IPS-20b (cell line): ENCODE measurements at regions not wholly inside any gene's neighbourhood (a gene's known extent, or its start where the extent isn't known, plus 50 kb on each side); places are given as distances from the start of the nearest gene placed in this dataset.

ENCODE experiments used
- H3K27ac ChIP-seq: one replicate; pipeline ENCODE4 v1.5.1; 2013; ENCODE audit warnings: low read length
- H3K27me3 ChIP-seq: 2 replicates; pipeline ENCODE4 v1.6.1; 2013; ENCODE audit warnings: mild to moderate bottlenecking, low read length, inconsistent platforms; ENCODE audit not compliant: insufficient read depth
- H3K36me3 ChIP-seq: 2 replicates; pipeline ENCODE4 v1.6.1; 2013; ENCODE audit warnings: low read depth, mild to moderate bottlenecking, inconsistent platforms, low read length, moderate library complexity; ENCODE audit not compliant: insufficient read depth
- H3K4me1 ChIP-seq: 2 replicates; pipeline ENCODE4 v1.6.1; 2013; ENCODE audit warnings: mild to moderate bottlenecking, control low read depth, inconsistent platforms, low read length, moderate library complexity; ENCODE audit not compliant: insufficient read depth
- H3K4me3 ChIP-seq: 2 replicates; pipeline ENCODE4 v1.5.1; 2013; ENCODE audit warnings: mild to moderate bottlenecking, low read length, inconsistent platforms
- H3K9ac ChIP-seq: 2 replicates; pipeline ENCODE4 v1.6.1; 2013; ENCODE audit warnings: low read depth, mild to moderate bottlenecking, inconsistent platforms, low read length, moderate library complexity
- H3K9me3 ChIP-seq: 2 replicates; pipeline ENCODE4 v1.6.1; 2013; ENCODE audit warnings: mild to moderate bottlenecking, low read depth, low read length, inconsistent platforms; ENCODE audit not compliant: insufficient read depth

DNA sequence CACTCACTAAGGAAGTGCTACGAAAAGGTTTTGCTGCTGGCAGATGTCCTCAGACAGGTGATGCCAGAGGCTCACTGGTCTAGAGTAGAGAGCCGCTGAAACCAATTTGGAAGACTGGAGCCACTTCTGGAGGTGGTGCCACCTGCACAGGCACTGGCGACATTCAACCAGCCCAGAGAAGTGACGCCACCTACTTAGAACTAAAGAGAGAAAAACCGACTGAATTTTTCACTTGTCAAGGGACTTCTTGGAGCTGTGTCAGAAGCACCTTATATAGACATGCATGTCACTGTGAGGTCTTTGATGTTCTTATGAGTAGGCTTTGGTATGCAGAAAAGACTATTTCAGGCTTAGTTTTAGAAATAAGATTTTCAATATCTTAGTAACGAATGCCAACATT lies 71.4 kb downstream of the BOD1L2 start:
- Histone ChIP-seq H3K36me3 (no peaks in the 10 kb centered on the region), H3K9ac (no peak overlapping the region), H3K4me3 (no peak overlapping the region), H3K27ac (no peak overlapping the region), H3K27me3 (no peaks in the 10 kb centered on the region), H3K9me3 (no peaks in the 10 kb centered on the region), H3K4me1 (peaks cover 16% of the 10 kb centered on the region)

GRCh38 chr18:57219964-57220363 lies 73.1 kb downstream of the BOD1L2 start:
- H3K4me1 ChIP-seq: peaks cover 13% of the 10 kb centered on the region
- H3K9ac ChIP-seq: no peak overlapping the region
- no peaks in the 10 kb centered on the region for H3K27me3 ChIP-seq
- no peak overlapping the region for H3K27ac ChIP-seq
- no peak overlapping the region for H3K4me3 ChIP-seq
- H3K36me3 ChIP-seq: no peaks in the 10 kb centered on the region
- H3K9me3 ChIP-seq: no peaks in the 10 kb centered on the region

- no peaks in the 10 kb centered on the region for H3K27me3 ChIP-seq
- H3K4me3 ChIP-seq: peak overlapping the region; percentile 9; the same call in 1 of the 2 replicates
- no peaks in the 10 kb centered on the region for H3K36me3 ChIP-seq
- H3K9me3 ChIP-seq: no peaks in the 10 kb centered on the region
- no peak overlapping the region for H3K27ac ChIP-seq
- H3K4me1 ChIP-seq: peaks cover 13% of the 10 kb centered on the region
- H3K9ac ChIP-seq: no peak overlapping the region
These were observed 73.6 kb downstream of the BOD1L2 start for GRCh38 chr18:57220480-57220879.

GRCh38 chr18:57220930-57221483 lies 74.1 kb downstream of the BOD1L2 start:
- Histone ChIP-seq H3K9me3 (no peaks in the 10 kb centered on the region), H3K27ac (no peak overlapping the region), H3K4me1 (peaks cover 13% of the 10 kb centered on the region), H3K9ac (no peak overlapping the region), H3K27me3 (no peaks in the 10 kb centered on the region), H3K36me3 (no peaks in the 10 kb centered on the region), H3K4me3 (peak overlapping the region; percentile 9; the same call in 1 of the 2 replicates)

DNA sequence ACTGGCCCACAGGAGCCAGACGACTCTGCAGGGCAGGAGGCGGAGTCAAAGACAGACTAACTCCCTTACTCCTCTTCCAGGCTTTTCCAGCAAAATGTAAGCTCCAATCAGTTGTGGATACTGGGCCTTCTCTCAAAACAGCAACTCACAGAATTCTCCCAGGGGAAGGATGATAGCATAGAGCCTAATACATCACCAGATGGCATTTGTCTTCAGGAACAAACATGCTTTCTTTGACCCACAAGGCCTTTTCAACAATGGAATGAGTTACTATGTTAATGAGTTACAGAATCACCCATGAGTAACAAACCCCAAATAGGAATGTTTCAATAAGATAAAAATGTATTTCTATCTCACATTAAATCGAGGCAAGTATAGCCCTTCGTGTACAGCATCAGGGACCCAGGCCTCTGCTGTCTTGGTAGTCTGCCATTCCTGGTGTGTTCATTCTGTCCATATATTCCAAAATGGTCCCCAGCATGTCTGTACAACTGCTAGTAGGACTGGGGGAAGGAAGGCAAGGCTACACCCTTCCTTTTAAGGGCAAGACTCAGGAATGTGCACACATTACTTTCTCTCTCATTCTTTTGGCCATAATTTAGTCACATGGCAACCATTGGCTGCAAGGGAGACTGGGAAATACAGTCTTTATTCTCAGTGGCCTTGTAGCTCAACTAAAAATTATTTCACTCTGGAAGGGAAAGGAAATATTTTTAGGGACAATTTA lies 76.4 kb downstream of the BOD1L2 start:
- Histone ChIP-seq H3K9ac (no peak overlapping the region), H3K4me1 (peaks cover 13% of the 10 kb centered on the region), H3K36me3 (no peaks in the 10 kb centered on the region), H3K9me3 (no peaks in the 10 kb centered on the region), H3K4me3 (no peak overlapping the region), H3K27me3 (no peaks in the 10 kb centered on the region), H3K27ac (no peak overlapping the region)

DNA sequence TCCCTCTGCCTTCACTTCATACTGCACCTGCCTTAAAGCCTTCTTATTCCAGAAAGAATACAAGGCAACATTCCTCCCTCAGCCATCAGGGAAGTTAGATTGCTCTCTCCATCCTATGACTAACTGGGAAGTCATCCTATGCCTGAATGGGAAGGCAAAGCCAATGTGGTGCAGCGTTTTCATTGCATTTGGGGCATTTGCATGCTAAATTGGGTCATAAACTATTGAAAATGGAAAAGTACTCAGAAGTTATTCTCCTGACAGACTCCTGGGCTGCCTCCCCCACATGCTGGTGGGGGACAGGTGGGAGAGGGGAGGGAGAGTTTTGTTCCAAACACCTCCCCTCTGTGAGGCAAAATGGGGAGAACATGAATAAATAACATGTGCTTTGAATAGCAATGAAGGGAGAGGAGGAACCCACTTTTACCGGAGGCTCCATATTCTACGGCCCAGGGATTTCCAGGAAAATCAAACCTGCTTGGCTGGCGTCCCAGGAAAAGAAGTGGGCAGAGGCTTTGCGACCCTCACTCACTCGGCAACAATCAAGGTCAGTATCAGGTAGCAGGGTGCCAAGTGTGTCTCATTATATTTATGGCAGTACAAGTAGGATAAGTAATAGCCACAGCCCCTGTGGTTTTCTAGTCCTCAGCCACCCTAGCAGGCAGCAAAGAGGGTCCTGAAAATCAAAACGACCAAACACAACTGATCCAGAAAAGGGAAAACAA lies 84.1 kb downstream of the BOD1L2 start:
- Histone ChIP-seq H3K9ac (no peak overlapping the region), H3K4me1 (peaks cover 7% of the 10 kb centered on the region; the same call in 1 of the 2 replicates), H3K4me3 (no peak overlapping the region), H3K27me3 (no peaks in the 10 kb centered on the region), H3K36me3 (no peaks in the 10 kb centered on the region), H3K9me3 (no peaks in the 10 kb centered on the region), H3K27ac (no peak overlapping the region)

- no peaks in the 10 kb centered on the region for H3K9me3 ChIP-seq
- H3K36me3 ChIP-seq: no peaks in the 10 kb centered on the region
- H3K4me3 ChIP-seq: no peak overlapping the region
- H3K9ac ChIP-seq: no peak overlapping the region
- no peak overlapping the region for H3K27ac ChIP-seq
- no peaks in the 10 kb centered on the region for H3K27me3 ChIP-seq
- H3K4me1 ChIP-seq: peaks cover 7% of the 10 kb centered on the region; the same call in 1 of the 2 replicates
These were observed 85.0 kb downstream of the BOD1L2 start for GRCh38 chr18:57231864-57232263.

- no peak overlapping the region for H3K9ac ChIP-seq
- H3K27me3 ChIP-seq: no peaks in the 10 kb centered on the region
- H3K36me3 ChIP-seq: no peaks in the 10 kb centered on the region
- peaks cover 7% of the 10 kb centered on the region; the same call in 1 of the 2 replicates for H3K4me1 ChIP-seq
- H3K4me3 ChIP-seq: no peak overlapping the region
- no peak overlapping the region for H3K27ac ChIP-seq
- H3K9me3 ChIP-seq: no peaks in the 10 kb centered on the region
These were observed 87.5 kb downstream of the BOD1L2 start for GRCh38 chr18:57234346-57234745.

DNA sequence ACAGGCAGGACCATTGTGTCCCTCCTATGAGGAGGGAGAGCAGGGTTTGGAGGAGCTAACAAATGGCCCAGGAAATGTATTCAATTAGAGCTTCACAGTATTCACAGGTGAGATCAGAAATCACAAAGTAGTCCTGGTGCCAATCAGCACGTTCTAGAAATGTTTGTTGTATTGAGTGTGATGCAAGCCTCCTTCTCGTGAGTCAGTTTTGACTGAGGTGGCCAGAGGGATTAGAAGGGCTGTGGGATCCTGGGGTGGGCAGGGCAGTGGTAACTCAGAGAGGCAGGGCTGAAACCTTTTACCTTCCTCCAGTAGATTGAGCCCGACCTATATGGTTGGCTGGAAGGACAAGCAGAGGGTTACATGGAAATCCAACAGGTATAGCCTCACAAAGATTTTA lies 95.0 kb downstream of the BOD1L2 start:
- Histone ChIP-seq H3K4me3 (no peak overlapping the region), H3K9ac (no peak overlapping the region), H3K27me3 (no peaks in the 10 kb centered on the region; the same call in 1 of the 2 replicates), H3K27ac (no peak overlapping the region), H3K36me3 (no peaks in the 10 kb centered on the region), H3K9me3 (no peaks in the 10 kb centered on the region), H3K4me1 (no peaks in the 10 kb centered on the region)

- Histone ChIP-seq H3K27me3 (no peaks in the 10 kb centered on the region; the same call in 1 of the 2 replicates), H3K9ac (no peak overlapping the region), H3K36me3 (no peaks in the 10 kb centered on the region), H3K27ac (no peak overlapping the region), H3K9me3 (no peaks in the 10 kb centered on the region), H3K4me3 (no peak overlapping the region), H3K4me1 (no peaks in the 10 kb centered on the region)
These were observed 95.4 kb downstream of the BOD1L2 start for GRCh38 chr18:57242285-57242684.

DNA sequence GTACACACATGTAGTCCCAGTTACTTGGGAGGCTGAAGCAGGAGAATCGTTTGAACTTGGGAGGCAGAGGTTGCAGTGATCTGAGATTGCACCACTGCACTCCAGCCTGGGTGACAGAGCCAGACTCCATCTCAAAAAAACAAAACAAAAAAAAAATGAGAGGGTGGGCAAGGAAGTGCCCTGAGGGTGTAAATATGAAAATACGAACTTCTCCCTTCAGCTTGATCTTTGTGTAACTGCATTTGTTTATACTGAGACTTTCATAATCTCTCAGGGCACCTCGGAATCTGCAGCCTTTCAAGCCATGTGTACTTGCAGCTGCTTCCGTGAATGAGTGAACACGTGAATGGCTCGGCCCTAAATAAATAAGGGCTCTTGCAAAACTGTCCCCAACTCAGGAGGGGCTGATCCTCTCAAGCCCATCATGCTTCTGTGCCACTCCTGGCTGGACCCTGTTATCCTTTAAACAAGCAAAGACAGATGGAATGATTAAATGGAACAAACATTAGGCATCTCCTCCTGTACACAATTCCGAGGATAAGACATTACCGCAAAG lies 96.8 kb downstream of the BOD1L2 start:
- no peak overlapping the region for H3K27ac ChIP-seq
- H3K27me3 ChIP-seq: no peaks in the 10 kb centered on the region; the same call in 1 of the 2 replicates
- no peak overlapping the region for H3K9ac ChIP-seq
- H3K4me1 ChIP-seq: no peaks in the 10 kb centered on the region
- H3K9me3 ChIP-seq: no peaks in the 10 kb centered on the region
- no peak overlapping the region for H3K4me3 ChIP-seq
- H3K36me3 ChIP-seq: no peaks in the 10 kb centered on the region
